Left hindlimb (tissue), 1 donor: ENCODE measurements at regions not wholly inside any gene's neighbourhood (a gene's known extent, or its start where the extent isn't known, plus 50 kb on each side); places are given as distances from the start of the nearest gene placed in this dataset.

Experiments
- DNase-seq: peaks from one replicate; pipeline ENCODE4 v3.0.0-alpha.2; 2018

DNA sequence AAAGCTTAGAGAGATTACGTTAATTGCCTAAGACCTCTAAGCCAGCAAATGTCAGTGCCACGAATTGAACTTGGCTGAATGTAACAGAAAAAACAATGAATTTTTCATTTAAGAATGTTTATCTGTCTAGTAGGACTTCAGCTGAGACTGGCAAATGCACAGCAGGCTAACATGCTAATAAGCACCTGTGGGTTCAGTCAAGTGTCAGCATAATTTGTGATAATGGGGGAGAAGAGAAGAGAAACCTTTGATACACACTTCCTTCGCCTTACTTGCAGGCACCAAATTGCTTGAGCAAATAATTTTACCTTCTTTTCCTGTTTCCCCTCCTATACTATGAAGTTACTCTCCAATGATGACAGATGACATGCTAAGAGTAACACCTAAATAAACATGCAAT, 1136.5 kb upstream of the SORCS1 start:
- no peak for DNase-seq

DNA sequence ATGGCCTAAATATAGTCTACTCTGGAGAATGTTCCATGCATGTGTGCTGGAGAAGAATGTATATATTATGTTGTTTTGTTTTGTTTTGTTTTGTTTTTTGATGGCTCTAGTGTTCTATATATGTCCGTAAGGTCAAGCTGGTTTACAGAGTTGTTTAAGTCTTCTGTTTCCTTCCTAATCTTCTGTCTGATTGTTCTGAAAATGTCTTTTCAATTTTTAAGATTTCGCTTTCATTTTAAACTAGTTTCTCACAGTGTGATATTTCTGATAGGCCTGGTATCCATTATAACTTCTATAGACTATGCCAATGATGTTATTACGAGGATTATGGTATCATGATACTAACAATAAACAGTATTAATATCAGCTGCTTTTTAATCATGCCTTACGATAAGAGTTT, 1126.3 kb upstream of the SORCS1 start:
- DNase-seq = no peak

DNA sequence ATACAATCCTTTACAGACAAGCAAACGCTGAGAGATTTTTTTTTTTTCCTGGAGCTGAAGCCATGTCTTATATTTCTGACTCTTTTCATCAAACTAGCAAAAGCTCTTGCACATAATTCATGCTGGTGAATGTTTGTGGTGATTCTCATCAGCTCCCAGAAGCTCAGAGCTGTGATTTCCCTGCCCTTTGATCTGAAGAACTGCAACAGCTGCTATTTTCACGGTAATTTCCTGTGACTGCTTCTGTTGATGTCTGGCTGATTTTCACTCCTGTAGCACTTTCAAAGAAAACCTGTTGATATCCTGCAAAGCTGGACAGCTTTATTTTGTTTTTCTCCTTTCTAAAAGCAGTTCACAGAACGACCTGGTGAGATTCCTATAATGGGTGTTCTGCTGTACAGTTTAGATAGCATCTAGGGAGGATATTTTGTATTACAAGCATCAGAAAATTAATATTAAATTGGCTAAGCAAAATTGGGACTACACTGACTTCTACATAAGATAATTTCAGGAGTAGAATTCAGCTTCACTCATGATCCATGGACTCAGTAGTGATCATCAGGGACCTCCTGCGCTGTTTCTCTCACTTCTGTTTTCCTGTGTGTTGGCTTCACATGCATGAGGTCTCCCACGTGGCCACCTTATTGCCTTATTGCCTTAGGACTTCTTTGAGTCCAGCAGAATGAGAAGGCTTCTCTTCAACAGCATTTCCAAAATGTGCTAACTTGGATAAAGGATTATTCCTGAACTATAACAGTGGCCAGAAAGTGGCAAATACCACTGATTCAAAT, 1111.6 kb upstream of the SORCS1 start:
- DNase-seq = no peak

DNA sequence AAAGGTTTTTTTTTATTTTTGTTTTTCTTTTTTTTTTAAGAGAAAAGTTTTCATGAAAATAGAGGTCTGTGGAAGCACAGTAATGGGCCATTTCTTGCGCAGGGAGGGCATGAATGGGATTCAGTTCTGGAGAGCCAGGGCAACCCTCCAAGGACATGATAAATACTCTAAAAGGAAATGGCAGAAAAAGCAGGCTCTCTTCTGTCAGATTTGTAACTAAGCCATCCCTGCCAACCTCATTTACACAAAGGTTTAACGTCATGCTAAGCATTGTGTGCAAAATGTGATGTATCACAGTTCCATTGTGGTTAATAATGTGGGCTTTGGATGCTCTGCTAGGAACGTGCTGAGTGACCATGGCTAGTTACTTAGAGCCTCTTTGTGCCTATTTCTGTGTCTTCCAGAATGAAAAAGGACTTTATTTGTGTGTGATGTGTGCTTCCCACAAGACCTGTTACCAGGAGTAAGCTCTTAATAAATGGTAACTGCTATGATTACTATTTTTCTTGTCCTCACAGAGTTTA, 1095.9 kb upstream of the SORCS1 start:
- DNase-seq = no peak

DNA sequence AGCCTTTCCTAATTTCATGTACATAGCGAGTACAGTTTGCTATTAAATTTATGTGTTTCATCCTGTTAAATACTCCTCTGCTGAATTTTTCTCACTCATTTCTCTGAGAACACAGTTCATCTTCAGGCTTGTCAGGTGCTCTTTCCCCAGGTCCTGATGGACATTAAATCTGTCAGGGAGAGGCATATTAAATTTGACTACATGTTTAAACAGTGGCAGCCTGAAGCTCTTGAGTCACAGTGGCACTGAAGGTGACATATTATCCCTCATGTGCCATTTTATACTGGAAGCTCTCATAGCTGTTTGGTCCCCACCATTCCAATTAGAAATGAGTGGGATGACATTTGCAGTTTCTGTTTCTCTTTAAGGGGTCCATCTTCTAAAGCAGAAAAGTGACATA, 1089.6 kb upstream of the SORCS1 start:
- DNase-seq = no peak

GRCh38 chr10:108252771-108253170, 1088.3 kb upstream of the SORCS1 start:
- no peak for DNase-seq

GRCh38 chr10:108250936-108251620, 1086.6 kb upstream of the SORCS1 start:
- no peak for DNase-seq

DNA sequence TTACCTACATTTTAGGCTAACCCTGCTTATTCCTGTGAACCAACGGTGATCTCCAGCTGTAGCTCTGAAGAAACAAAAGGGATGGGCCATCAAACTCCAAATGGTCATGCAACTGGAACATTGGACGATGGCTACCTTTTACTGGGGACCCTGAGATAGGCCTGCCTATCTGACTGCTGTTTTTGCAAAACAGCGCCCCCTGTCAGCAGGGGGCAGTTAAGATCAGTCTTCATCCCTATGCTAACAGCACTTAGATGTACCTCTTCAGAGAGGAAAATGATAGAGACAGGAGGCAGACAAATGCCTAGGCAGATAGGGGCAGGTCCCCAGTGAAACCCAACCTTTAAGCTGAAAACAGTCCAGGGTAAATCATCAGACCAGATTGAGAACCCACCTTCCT, 1085.4 kb upstream of the SORCS1 start:
- DNase-seq = no peak

- DNase-seq = no peak
Observed at GRCh38 chr10:108244443-108245228, 1080.1 kb upstream of the SORCS1 start.

- no peak for DNase-seq
Observed at GRCh38 chr10:108241166-108241565, 1076.7 kb upstream of the SORCS1 start.

DNA sequence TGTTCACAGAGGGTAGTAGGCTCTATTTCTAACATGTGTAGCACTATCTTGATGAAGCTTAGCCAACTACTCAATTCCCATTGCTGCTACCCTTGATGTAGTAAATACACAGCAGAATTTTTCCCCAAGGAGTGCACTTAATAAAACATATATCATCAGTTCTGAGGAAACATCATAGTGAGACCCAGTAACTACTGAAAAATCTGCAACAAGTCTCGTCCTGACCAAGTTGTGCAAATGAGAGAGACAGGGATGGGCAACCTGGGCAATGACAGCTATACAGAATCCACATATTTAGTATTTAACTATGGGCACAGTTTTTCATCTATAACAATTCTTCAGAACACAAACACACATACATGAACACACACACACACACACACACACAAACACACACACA, 1073.8 kb upstream of the SORCS1 start:
- no peak for DNase-seq

DNA sequence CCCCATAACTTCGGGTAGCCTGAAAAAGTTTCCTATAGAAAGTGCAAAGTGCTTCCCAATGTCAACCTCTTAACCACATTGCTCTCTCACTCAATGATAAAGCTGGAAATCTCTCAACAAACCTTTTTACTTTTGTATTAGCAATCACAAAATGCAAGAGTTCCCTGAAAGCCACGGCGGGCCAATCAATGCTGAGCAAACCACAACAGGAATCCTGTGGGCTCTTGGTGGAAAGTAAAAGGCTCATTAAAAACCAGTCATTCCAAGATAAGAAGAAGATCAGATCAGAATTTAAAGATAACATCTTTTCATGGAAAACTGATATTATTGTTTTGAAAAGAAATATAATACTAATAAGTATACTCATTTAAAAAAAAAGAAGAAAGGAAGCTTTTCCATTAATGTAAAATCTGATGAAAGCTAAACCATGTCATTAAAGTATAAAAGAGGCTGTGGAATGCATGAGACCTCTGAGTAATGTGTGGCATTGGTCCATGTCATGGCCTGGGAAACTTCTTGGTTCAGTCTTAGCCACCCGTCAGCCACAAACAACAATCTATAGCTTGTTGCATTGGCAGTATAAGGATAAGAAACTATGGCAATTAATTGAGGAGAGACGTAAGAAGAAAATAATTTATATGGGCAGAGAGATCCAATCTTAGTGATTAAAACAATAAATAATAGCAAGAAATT, 1066.1 kb upstream of the SORCS1 start:
- DNase-seq = no peak

DNA sequence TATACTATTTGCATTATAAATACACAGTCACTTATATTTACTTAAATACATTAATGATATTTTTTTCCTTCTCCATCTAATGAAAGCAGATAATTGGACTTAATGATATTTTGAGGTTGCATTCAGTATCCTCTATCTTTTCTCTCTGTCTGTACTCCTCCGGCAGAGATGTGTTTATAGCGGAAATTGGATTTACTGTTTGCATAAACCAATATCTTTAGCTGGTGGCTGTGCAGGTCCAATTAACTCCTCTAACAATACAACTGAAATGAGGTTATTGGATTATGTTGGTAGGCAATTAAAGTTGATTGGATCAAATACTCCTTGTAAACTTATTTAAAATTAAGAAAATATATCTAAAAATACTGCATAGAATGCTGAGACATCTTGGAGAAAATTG, 1044.2 kb upstream of the SORCS1 start:
- no peak for DNase-seq

GRCh38 chr10:108208038-108208437, 1043.5 kb upstream of the SORCS1 start:
- no peak for DNase-seq

GRCh38 chr10:108204528-108205305, 1040.2 kb upstream of the SORCS1 start:
- DNase-seq = no peak

- no peak for DNase-seq
Observed at GRCh38 chr10:108203905-108204527, 1039.5 kb upstream of the SORCS1 start.

- DNase-seq = no peak
Observed at GRCh38 chr10:108187408-108188012, 1023.0 kb upstream of the SORCS1 start.

GRCh38 chr10:108184114-108184513, 1019.6 kb upstream of the SORCS1 start:
- no peak for DNase-seq

GRCh38 chr10:108180878-108181277, 1016.4 kb upstream of the SORCS1 start:
- no peak for DNase-seq

- no peak for DNase-seq
Observed at GRCh38 chr10:108169846-108170245, 1005.3 kb upstream of the SORCS1 start.

DNA sequence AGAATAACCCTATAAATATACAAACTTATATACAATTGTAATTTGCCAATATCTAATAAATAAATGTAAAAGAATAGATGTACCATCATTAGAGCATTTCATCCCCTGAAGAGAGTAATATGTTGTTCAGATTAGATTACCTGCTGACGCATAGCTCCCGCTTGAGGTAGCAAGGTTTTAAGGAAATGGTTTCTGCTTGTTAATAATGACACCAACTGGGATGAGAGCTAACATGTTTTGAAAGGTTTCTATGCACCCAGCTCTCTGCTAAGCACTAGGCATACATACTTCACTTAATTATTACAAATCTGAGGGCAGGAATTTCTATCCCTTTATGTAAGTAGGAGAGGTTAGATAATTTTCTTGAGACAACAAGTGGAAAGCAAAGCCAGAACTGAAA, 1003.3 kb upstream of the SORCS1 start:
- no peak for DNase-seq
